ENCODE measurements at regions not wholly inside any gene's neighbourhood (a gene's known extent, or its start where the extent isn't known, plus 50 kb on each side); places are given as distances from the start of the nearest gene placed in this dataset.

- Histone ChIP-seq H3K4ac (ENCODE audit: low read depth, low read length) (no peak overlapping the region), H2AK5ac (ENCODE audit: low read depth, low read length) (no peak overlapping the region), H3K56ac (ENCODE audit: extremely low read depth, insufficient read depth, low read length) (no peak overlapping the region), H3K18ac (ENCODE audit: low read depth, low read length) (no peak overlapping the region), H3K14ac (replicated peaks; ENCODE audit: low read depth, low read length) (no peak overlapping the region), H4K8ac (ENCODE audit: low read depth in 2 of 2, low read length in 2 of 2) (no peak overlapping the region), H2BK20ac (ENCODE audit: low read depth, low read length) (no peak overlapping the region), H3K27ac (ENCODE audit: insufficient read depth, low read length) (no peak overlapping the region), H2AFZ (replicated peaks; ENCODE audit: low read length, poor library complexity) (no peak overlapping the region), H4K5ac (ENCODE audit: low read depth, low read length) (no peak overlapping the region), H3K9me1 (ENCODE audit: insufficient read depth, low read length) (no peaks in the 10 kb centered on the region), H3K9me3 (ENCODE audit: control insufficient read depth, insufficient read depth, low read length) (no peaks in the 10 kb centered on the region), H3K27me3 (ENCODE audit: control insufficient read depth, insufficient read depth, low read length) (no peaks in the 10 kb centered on the region), H3K36me3 (ENCODE audit: control insufficient read depth, insufficient read depth, low read length) (no peaks in the 10 kb centered on the region), H3K4me1 (ENCODE audit: control insufficient read depth, insufficient read depth, low read length) (no peaks in the 10 kb centered on the region), H3K79me1 (ENCODE audit: low read depth in 1 of 2, low read length in 2 of 2) (no peaks in the 10 kb centered on the region), H4K91ac (ENCODE audit: insufficient read depth, low read depth, low read length) (no peak overlapping the region), H3K9ac (ENCODE audit: low read depth, low read length) (no peak overlapping the region), H2BK5ac (ENCODE audit: low read depth, low read length, poor library complexity, severe bottlenecking) (no peak overlapping the region), H2AK9ac (replicated peaks; ENCODE audit: low read depth, low read length, poor library complexity) (no peak overlapping the region), H3K23ac (ENCODE audit: low read depth, low read length) (no peak overlapping the region), H2BK15ac (ENCODE audit: low read depth, low read length) (no peak overlapping the region), H3K4me2 (ENCODE audit: low read depth, low read length) (no peak overlapping the region), H3K4me3 (ENCODE audit: insufficient read depth, low read depth, low read length) (no peak overlapping the region), H2BK120ac (ENCODE audit: low read depth, low read length) (no peak overlapping the region), H4K20me1 (ENCODE audit: insufficient read depth, low read length) (no peaks in the 10 kb centered on the region)
- in situ Hi-C loops (cut with MboI; ENCODE audit: low sequenced_read_pairs) (no loop called here), dilution Hi-C loops (cut with HindIII; ENCODE audit: low sequenced_read_pairs, unreplicated experiment) (no loop called here), intact Hi-C loops (cut with micrococcal nuclease) (no loop called here)
- no peak for TF ChIP-seq POLR2A (IDR thresholded peaks at IDR 0.05; ENCODE audit: low read depth, low read length)
- TF ChIP-seq CTCF (conservative IDR thresholded peaks at IDR 0.05; ENCODE audit: low read depth, low read length): no peak
- TF ChIP-seq FOS (IDR thresholded peaks at IDR 0.05; ENCODE audit: low read depth, low read length): no peak
- TF ChIP-seq MAZ (IDR thresholded peaks at IDR 0.05; ENCODE audit: borderline replicate concordance, low read depth, low read length): no peak
- TF ChIP-seq NFE2L2 (IDR thresholded peaks at IDR 0.05; ENCODE audit: low read depth, low read length): no peak
- TF ChIP-seq RAD21 (IDR thresholded peaks at IDR 0.05; ENCODE audit: low read length): no peak
- no peak for TF ChIP-seq RCOR1 (IDR thresholded peaks at IDR 0.05; ENCODE audit: insufficient replicate concordance, low read length)
- no peak for TF ChIP-seq ELK1 (IDR thresholded peaks at IDR 0.05; ENCODE audit: borderline replicate concordance, low read depth, low read length)
- TF ChIP-seq MAFK (IDR thresholded peaks at IDR 0.05; ENCODE audit: low read depth, low read length): no peak
- TF ChIP-seq MXI1 (IDR thresholded peaks at IDR 0.05; ENCODE audit: borderline replicate concordance, low read depth, low read length): no peak
- no TSS peak for BruUV-seq (replicated peaks)
- ChIA-PET CTCF (no interaction called here), POLR2A (ENCODE audit: unreplicated experiment) (no interaction called here)
- ATAC-seq (ENCODE audit: low read depth): no peak
- no peak for DNase-seq
- no CpG with 5 or more reads among the region's 1 CpG for WGBS, 2 experiments (ENCODE audit: extremely low coverage in 2 of 2, insufficient read length in 1 of 2)
These were observed 773.5 kb upstream of the AGA start for GRCh38 chr4:178215763-178216162.

Data from IMR-90 (cell line).